Suppressor macrophage (primary cell): ENCODE measurements at regions not wholly inside any gene's neighbourhood (a gene's known extent, or its start where the extent isn't known, plus 50 kb on each side); places are given as distances from the start of the nearest gene placed in this dataset.
A peak's percentile ranks its signal among the peaks of the same experiment; 100 is the strongest.
"Not testable (repeated sequence)": the region's sequence is repeated elsewhere in the genome, so short reads cannot be mapped to it uniquely, and the experiment has no call there.

Source experiments
- DNase-seq, 4 experiments: peaks; one replicate each; pipeline ENCODE4 v3.0.0-alpha.2; 2020 to 2022

DNA sequence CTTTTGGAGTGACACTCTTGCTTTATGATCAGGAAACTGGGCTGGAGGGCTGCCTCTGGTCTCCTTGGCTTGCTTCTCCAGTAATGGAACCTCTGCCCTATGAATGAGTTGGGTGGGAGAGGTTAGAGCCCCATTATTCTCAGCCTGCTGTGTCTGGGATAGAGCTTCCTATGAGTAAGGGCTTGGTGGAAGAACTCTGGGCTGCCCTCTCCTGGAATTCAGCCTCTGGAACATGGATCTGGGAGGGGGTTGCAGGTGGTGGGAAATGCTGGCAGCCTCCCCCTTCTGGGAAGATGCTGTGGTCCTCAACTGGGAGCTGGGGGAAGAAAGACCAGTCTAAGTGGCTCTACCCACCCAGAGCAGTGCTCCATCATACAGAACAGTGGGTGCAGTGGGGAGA is 81.8 kb upstream of the SYN3 start:
- no peak for DNase-seq

DNA sequence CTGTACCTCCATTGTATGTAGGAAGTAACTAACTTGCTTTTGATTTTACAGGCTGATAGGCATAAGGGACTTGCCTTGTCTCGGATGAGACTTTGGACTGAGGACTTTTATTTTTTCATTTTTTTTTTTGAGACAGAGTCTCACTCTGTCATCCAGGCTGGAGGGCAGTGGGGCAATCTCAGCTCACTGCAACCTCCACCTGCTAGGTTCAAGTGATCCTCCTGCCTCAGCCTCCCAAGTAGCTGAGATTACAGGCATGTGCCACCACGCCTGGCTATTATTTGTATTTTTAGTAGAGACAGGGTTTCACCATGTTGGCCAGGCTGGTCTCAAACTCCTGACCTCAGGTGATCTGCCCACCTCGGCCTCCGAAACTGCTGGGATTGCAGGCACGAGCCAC is 80.2 kb upstream of the SYN3 start:
- not testable (repeated sequence) for DNase-seq

DNA sequence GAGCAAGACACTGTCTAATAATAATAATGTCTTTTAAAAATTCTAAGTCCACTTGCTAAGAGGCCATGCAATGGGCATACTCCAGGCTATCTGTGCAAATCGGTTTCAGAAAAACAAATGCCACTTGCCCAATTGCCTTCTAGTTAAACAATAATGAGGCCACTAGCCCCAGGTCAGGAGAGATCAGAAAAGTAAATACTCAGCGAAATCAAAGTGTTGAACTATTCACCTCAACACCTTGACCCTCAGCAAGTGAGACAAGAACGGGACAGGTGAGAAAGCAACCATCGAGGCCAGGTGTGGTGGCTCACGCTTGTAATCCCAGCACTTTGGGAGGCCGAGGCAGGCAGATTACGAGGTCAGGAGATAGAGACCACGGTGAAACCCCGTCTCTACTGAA is 72.3 kb upstream of the SYN3 start:
- no peak for DNase-seq

DNA sequence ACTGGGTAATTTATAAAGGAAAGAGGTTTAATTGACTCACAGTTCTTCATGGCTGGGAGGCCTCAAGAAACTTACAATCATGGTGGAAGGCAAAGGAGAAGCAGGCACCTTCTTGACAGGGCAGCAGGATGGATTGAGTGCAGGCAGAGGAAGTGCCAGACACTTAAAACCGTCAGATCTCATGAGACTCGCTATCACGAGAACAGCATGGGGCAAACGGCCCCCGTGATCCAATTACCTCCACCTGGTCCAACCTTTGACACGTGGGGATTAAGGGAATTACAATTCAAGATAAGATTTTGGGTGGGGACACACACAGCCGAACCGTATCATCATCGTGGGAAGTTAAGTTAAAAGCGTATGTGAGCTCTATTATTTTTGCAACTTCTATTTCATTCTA is 71.4 kb upstream of the SYN3 start:
- no peak for DNase-seq

DNA sequence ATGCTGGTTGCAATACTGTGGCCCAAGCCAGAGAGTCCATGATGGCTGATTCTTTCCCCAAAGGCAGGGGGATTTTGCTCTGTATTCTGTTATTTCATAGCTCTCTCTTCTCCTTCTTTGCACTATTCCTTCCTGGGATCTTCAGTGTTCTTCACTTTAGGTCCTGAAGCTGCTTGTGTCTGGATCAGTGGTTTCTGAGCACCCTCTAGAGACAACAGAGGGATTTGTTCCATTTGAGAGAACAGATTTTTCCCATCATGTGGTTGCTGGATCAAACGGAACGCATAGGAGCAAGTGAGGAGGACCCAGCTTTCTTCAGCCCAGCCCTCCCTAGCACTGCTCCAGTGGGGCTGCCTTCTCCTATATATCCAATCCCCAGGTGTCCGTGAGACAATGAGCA is 68.7 kb upstream of the SYN3 start:
- DNase-seq, result peak in 1 of 4 experiments; percentile 9

DNA sequence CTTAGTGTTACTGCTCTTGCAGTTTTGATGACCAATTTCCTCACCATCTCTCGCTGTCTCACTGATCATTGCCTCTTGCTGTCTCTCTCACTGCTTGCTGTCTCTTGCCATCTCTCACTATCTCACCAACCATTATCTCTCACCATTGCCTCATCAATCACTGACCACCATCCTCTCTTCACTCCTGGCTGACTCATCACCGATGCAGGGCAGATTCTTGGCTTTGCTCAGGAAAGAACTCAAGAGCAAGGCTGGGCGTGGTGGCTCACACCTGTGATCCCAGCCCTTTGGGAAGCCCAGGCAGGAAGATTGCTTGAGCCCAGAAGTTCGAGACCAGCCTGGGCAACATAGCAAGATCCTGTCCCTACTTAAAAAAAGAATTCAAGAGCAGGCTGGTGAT is 66.3 kb upstream of the SYN3 start:
- no peak for DNase-seq

DNA sequence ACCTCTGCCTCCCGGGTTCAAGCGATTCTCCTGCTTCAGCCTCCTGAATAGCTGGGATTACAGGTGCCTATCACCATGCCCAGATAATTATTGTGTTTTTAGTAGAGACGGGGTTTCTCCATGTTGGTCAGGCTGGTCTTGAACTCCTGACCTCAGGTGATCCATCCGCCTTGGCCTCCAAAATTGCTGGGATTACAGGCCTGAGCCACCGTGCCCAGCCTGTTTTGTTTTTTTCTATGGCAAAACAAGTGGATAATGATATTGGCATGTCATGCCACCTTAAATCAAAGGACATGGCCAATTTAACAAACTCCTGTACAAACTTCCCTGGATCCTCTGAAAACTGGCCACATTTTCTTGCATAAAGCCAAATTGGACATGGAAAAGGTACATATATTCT is 64.3 kb upstream of the SYN3 start:
- DNase-seq, result peak in 1 of 4 experiments; percentile 19

DNA sequence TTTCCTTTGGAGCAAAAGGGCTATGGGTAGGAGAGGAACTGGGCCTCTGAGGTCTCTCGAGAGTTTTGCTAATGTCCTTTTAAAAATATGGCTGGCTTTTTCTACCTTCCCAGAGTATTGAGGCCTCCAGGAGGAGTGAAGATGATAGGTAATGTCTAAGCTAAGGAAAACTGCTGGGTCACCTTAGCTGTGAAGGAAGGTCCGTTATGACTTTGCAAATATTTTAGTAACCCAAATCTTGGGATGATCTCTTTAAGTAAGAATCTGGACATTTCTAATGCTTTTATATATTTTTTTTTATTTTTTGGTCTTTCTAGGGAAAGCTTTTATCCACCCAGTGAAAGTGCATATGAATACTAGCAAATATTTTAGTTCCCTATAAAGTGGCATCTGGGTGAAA is 60.9 kb upstream of the SYN3 start:
- DNase-seq, result no peak

DNA sequence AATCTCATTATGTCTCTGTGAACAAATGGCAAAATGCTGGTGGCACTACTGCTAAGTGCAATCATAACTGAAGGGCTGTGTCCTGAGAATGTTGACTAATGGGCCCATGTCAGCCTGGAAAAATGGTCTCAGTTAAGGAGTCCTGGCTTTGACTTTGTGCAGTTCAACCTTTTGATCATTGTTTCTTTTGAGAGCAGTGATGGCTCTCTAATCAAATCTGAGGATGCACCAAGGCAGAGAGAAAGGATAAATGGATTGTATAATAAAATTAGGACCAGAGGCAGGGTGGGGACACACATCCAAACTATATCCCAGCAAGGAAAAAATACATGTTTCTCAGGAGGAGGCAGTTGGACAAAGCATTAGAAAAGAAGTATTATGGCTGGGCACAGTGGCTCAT is 59.6 kb upstream of the SYN3 start:
- DNase-seq, result no peak

DNA sequence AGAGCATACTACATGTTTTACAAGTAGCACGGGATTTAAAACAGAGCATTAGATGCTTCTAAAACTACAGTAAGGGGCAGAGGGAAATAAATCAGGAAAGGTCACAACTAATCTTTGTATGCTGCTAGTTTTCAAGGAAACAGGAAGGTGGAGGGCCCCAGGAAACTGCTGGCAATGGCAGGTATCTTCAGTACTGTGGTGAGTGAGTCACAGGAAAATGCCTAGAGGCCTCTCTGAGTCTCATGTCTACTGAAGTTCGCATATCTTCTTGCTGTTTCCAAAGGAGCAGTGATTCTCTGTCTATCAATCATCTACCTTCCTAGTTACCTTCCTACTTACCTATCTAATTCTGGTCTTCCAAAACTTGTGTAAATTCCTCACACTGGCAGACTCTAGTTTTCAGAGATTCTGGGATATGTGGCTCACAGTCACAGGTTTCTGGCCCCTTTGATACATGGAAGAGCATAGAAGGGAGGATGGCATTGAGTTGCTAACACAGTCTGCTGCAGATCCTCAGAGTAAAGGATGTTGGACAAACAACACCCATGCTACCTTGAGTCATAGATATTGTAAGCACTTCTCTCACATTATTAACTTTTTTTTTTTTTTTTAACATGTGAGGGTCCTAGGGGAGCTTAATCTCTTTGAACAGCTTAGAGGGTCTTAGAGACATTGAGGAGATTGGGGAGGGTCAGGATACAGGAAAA is 58.8 kb upstream of the SYN3 start:
- DNase-seq, result no peak

DNA sequence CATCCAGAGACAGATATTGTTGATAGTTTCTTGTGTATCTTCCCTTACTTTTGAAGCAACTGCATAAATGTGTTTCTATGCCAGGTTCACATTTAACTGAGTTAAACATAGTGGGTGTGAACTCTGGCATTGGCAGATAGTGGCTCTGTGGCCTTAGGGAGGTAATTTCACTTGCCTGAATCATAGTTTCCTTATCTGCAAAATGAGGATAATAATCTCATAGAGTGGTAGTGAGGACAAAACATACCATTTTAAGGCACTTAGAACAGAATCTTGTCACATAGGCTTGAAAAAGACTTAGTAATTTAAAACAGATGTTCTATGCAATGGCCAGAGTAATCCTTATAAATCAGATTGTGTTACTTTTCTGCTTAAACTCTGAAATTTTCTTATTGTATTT is 56.4 kb upstream of the SYN3 start:
- no peak for DNase-seq

DNA sequence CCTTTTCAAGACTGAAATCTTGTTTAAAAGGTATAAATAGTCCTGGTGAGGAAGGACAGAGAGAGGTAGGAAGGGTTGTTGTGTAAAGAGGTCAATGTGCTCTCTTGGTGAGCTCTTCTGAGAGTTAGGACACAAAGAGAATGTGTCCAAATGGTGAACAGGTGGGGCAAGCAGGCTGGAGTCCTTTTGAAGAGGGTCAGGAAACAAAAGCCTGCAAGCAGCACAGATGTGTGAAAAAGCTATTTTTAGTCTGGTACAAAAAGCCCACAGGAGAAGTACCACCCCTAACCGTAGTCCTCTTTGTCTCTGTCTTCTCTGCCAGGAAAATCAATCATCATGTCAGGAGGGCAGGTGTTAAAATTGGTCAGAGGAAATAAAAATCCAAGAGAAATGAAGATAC is 54.4 kb upstream of the SYN3 start:
- DNase-seq, result no peak

DNA sequence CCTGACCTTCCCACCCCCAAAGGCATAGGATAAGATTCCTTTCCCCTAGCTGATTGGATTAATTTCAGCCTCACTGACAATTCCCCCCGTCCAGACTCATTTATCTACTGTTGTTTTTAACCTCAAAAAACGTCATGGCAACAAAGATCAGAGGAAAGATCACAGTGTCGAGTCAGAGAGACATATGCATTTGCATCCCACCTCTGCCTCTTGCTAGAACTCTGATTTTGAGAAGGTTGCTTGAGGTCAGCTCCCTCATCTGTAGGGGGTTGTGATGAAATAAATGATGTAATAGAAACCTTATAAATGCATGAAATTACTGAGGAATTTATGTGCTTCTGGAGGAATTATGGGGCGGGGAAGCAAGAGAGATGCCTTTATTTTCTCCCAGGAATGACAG is 53.3 kb upstream of the SYN3 start:
- no peak for DNase-seq

DNA sequence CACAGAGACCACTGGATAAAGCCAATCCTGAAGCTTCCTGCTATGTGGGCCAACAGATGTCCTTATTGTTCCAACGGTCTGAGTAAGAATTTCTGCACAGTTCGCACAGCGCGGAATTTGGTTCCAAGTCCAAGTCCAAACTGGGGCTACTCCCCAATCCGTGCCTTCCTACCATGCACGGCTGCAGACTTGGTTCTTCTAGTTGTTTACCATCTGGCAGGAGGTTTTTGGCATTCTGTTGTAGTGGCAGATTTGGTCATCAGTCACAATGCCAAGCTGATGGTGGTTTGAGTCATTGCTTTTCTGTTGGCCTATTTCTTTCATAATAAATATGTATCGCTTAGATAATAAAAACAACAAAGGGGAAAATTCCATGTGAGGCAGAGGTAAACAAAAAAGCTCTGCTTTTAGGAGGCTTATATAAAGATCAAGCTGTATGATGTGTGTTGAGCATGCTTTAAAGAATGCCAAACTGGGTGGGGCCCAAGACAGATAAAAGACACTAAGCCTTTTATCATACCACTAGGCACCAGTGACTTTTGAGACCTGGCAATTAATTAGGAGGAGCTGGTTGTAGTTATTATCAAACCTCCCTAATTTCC is 52.5 kb upstream of the SYN3 start:
- DNase-seq, result no peak

DNA sequence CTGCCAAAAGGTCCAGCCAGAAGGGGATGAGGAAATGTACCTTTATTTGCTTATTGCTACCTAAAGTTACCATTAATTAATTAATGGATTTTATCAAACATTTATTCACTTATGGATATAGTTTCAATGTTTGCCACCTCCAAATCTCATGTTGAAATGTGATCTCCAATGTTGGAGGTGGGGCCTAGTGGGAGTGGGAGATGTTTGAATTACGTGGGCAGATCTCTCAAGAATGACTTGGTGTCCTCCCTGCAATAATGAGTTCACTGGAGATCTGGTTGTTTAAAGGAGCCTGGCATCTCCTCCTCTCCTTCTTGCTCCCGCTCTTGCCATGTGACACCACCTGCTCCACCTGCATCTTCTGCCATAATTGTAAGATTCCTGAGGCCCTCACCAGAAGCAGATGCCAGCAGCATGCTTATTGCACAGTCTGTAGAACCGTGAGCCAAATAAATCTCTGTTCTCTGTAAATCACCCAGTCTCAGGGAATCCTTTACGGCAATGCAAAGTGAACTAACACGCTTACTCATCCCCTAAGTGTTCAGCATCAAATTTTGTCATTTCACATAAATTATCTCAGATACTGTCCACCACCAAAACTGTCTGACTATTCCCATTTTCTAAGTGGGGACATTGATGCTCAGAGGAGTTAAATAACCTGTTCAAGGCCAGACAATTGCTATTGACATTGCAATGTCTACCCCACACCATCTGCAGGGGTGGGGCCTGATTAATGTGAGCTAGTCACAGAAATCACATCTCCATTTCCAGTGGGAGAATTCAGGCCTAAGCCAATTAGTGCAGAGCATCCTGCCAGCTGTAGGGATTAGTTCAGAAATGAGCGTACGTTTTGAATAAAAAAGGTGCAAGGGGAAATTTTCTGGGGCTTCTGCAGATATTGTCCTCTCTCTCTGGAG is 51.6 kb upstream of the SYN3 start:
- DNase-seq, result no peak

DNA sequence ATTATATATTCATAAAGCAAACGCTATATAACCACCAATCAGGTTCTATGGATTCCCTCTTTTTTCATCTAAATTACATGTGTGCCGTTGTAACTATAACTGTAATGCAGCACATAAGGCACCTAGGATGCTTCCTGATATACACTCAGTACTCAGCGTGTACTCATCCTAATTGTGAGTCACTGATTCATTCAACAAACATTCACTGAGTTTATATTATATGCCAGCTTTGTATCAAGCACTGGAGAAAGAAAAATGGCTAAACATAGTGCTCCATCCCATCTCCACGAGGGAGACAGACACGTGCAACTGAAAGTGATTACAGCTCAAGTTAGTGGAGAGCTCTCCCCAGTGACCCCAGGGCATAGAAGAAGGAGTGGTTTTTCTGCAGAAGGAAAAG is 49.9 kb upstream of the SYN3 start:
- no peak for DNase-seq
